H1 (cell line): ENCODE measurements at regions not wholly inside any gene's neighbourhood (a gene's known extent, or its start where the extent isn't known, plus 50 kb on each side); places are given as distances from the start of the nearest gene placed in this dataset.

Experiments
- CTCF ChIA-PET: fragments of 300-600 bp; sonication (Branson Sonifier 250); formaldehyde crosslinking; loops from one replicate; lab custom pipeline; 2021; ENCODE audit not compliant: partially characterized antibody; lab: Charles Lee
- POLR2A ChIA-PET: fragments of 300-600 bp; sonication (Branson Sonifier 250); formaldehyde crosslinking; loops from one replicate; lab custom pipeline; 2021; ENCODE audit warnings: inconsistent platforms; ENCODE audit not compliant: partially characterized antibody; lab: Charles Lee
- DNase-seq, 2 experiments: peaks; one replicate each; pipeline versions ENCODE4 v3.0.0 to v3.0.0-alpha.2; 2010 to 2022; ENCODE audit warnings: low spot score in 2 of 2, low read depth in 1 of 2, mixed read lengths in 1 of 2
- FAIRE-seq: peaks from 2 replicates; lab custom pipeline; 2011; peaks lifted over from hg19 to GRCh38; lab: Jason Lieb, UNC
- H2AFZ ChIP-seq: 2 replicates; pipeline ENCODE4 v1.8.1; 2012; ENCODE audit warnings: low read length, inconsistent platforms
- H2AK5ac ChIP-seq: 2 replicates; pipeline ENCODE4 v1.6.1; 2013; ENCODE audit warnings: low read depth, low read length
- H2BK120ac ChIP-seq: replicated peaks from 2 replicates; pipeline ENCODE3; 2013; ENCODE audit warnings: low read depth, low read length, inconsistent platforms
- H2BK12ac ChIP-seq: 2 replicates; pipeline ENCODE4 v1.6.1; 2013; ENCODE audit warnings: low read depth, low read length
- H2BK15ac ChIP-seq: 2 replicates; pipeline ENCODE4 v1.6.1; 2013; ENCODE audit warnings: low read length
- H2BK20ac ChIP-seq: 2 replicates; pipeline ENCODE4 v1.6.1; 2013; ENCODE audit warnings: low read length
- H2BK5ac ChIP-seq: 2 replicates; pipeline ENCODE4 v1.6.1; 2013; ENCODE audit warnings: low read depth, low read length
- H3K14ac ChIP-seq: 2 replicates; pipeline ENCODE4 v1.6.1; 2013; ENCODE audit warnings: inconsistent platforms; ENCODE audit not compliant: insufficient read length
- H3K18ac ChIP-seq: 2 replicates; pipeline ENCODE4 v1.6.1; 2013; ENCODE audit warnings: low read length; ENCODE audit errors: extremely low read depth
- H3K23ac ChIP-seq: 2 replicates; pipeline ENCODE4 v1.6.1; 2013; ENCODE audit warnings: inconsistent platforms; ENCODE audit not compliant: insufficient read length
- H3K23me2 ChIP-seq: 2 replicates; pipeline ENCODE4 v1.6.1; 2013; ENCODE audit warnings: low read depth, low read length
- H3K27ac ChIP-seq: 2 replicates; pipeline ENCODE4 v1.6.1; 2011; ENCODE audit warnings: low read depth, low read length, inconsistent platforms
- H3K27me3 ChIP-seq, 4 experiments: replicated peaks in 1 of 4; 1 replicate in 1 of 4; 2 replicates in 3 of 4; pipeline versions ENCODE4 v1.6.1 to v1.8.1; 2011 to 2013; ENCODE audit warnings: low read length in 3 of 4, mild to moderate bottlenecking in 3 of 4, inconsistent platforms in 2 of 4, mixed read lengths in 2 of 4, moderate library complexity in 1 of 4; ENCODE audit not compliant: control insufficient read depth in 3 of 4, insufficient read depth in 3 of 4; ENCODE audit errors: extremely low read depth in 1 of 4
- H3K36me3 ChIP-seq, 4 experiments: 2 replicates each; pipeline versions ENCODE4 v1.6.1 to v1.8.1; 2011 to 2013; ENCODE audit warnings: mild to moderate bottlenecking in 4 of 4, low read length in 3 of 4, moderate library complexity in 2 of 4, control low read depth in 1 of 4, inconsistent platforms in 1 of 4; ENCODE audit not compliant: insufficient read depth in 4 of 4, control insufficient read depth in 2 of 4
- H3K4ac ChIP-seq: replicated peaks from 2 replicates; pipeline ENCODE3; 2013; ENCODE audit warnings: low read length, low read depth, mixed read lengths, inconsistent platforms; ENCODE audit not compliant: insufficient read length
- H3K4me1 ChIP-seq, 4 experiments: replicated peaks in 1 of 4; 1 replicate in 1 of 4; 2 replicates in 3 of 4; pipeline versions ENCODE4 v1.6.1 to v1.8.1; 2011 to 2013; ENCODE audit warnings: low read length in 3 of 4, inconsistent platforms in 2 of 4, mixed read lengths in 1 of 4; ENCODE audit not compliant: insufficient read depth in 4 of 4, control insufficient read depth in 3 of 4
- H3K4me2 ChIP-seq, 2 experiments: 2 replicates each; pipeline versions ENCODE4 v1.6.1 to v1.8.1; 2011 to 2013; ENCODE audit warnings: low read depth in 2 of 2, low read length in 2 of 2, control low read depth in 1 of 2, inconsistent platforms in 1 of 2, mild to moderate bottlenecking in 1 of 2; ENCODE audit not compliant: insufficient read depth in 1 of 2
- H3K4me3 ChIP-seq, 4 experiments: fragments of 200-600, 300-600 bp in 1 of 4; sonication (generic), shearing (Covaris generic), sonication (Bioruptor Twin) in 1 of 4; 2 replicates each; pipeline versions ENCODE4 v1.5.1 to v1.8.1; 2011 to 2016; ENCODE audit warnings: low read length in 4 of 4, low read depth in 3 of 4, control low read depth in 2 of 4, inconsistent platforms in 2 of 4, mild to moderate bottlenecking in 2 of 4, mixed read lengths in 1 of 4, moderate library complexity in 1 of 4; ENCODE audit not compliant: insufficient read depth in 2 of 4; ENCODE audit errors: extremely low read depth in 1 of 4
- H3K56ac ChIP-seq: replicated peaks from 2 replicates; pipeline ENCODE3; 2013; ENCODE audit warnings: low read depth, mild to moderate bottlenecking, mixed read lengths, low read length, inconsistent platforms; ENCODE audit not compliant: insufficient read length
- H3K79me1 ChIP-seq: 2 replicates; pipeline ENCODE4 v1.6.1; 2013; ENCODE audit warnings: low read depth, low read length, control low read depth
- H3K79me2 ChIP-seq, 2 experiments: 2 replicates each; pipeline versions ENCODE4 v1.6.1 to v1.8.1; 2012 to 2013; ENCODE audit warnings: low read length in 2 of 2, mild to moderate bottlenecking in 2 of 2, inconsistent platforms in 1 of 2; ENCODE audit not compliant: insufficient read depth in 2 of 2, control insufficient read depth in 1 of 2
- H3K9ac ChIP-seq, 4 experiments: replicated peaks in 1 of 4; 1 replicate in 1 of 4; 2 replicates in 3 of 4; pipeline versions ENCODE4 v1.6.1 to v1.8.1; 2011 to 2013; ENCODE audit warnings: low read depth in 3 of 4, low read length in 3 of 4, control low read depth in 2 of 4, mild to moderate bottlenecking in 2 of 4, moderate library complexity in 2 of 4, inconsistent platforms in 1 of 4; ENCODE audit errors: extremely low read depth in 1 of 4
- H3K9me3 ChIP-seq, 2 experiments: 2 replicates each; pipeline versions ENCODE4 v1.6.1 to v1.8.1; 2012 to 2013; ENCODE audit warnings: mild to moderate bottlenecking in 2 of 2, moderate library complexity in 2 of 2, control low read depth in 1 of 2, inconsistent platforms in 1 of 2, low read depth in 1 of 2, low read length in 1 of 2, mixed read lengths in 1 of 2; ENCODE audit not compliant: insufficient read depth in 2 of 2
- H4K20me1 ChIP-seq, 2 experiments: replicated peaks in 1 of 2; 2 replicates each; pipeline versions ENCODE3 to v1.8.1; 2011 to 2013; ENCODE audit warnings: inconsistent platforms in 2 of 2, low read length in 2 of 2, mild to moderate bottlenecking in 1 of 2; ENCODE audit not compliant: insufficient read depth in 2 of 2, control insufficient read depth in 1 of 2
- H4K5ac ChIP-seq: 2 replicates; pipeline ENCODE4 v1.6.1; 2013; ENCODE audit warnings: low read length, low read depth, mixed read lengths, inconsistent platforms; ENCODE audit not compliant: insufficient read length
- H4K8ac ChIP-seq: 2 replicates; pipeline ENCODE4 v1.8.0; 2013; ENCODE audit warnings: mild to moderate bottlenecking, moderate library complexity, low read length, inconsistent platforms; ENCODE audit not compliant: insufficient read depth; ENCODE audit errors: extremely low read depth
- H4K91ac ChIP-seq: replicated peaks from 2 replicates; pipeline ENCODE3; 2013; ENCODE audit warnings: low read length, mixed read lengths, inconsistent platforms; ENCODE audit not compliant: insufficient read length
- GTF2F1 ChIP-seq: IDR thresholded peaks from 2 replicates; pipeline ENCODE4 v1.6.1; 2012; ENCODE audit warnings: low read depth, low read length, improper control_type of control experiment, borderline replicate concordance
- HDAC6 ChIP-seq: IDR thresholded peaks from one replicate; pipeline ENCODE4 v1.7.1; 2012; ENCODE audit warnings: low read depth, mild to moderate bottlenecking, inconsistent platforms, low read length, moderate library complexity
- NRF1 ChIP-seq: IDR thresholded peaks from 2 replicates; pipeline ENCODE4 v1.6.1; 2011; ENCODE audit warnings: mild to moderate bottlenecking, low read depth, low read length, improper control_type of control experiment
- RFX5 ChIP-seq: IDR thresholded peaks from 2 replicates; pipeline ENCODE4 v1.6.1; 2011; ENCODE audit warnings: low read depth, low read length, improper control_type of control experiment, borderline replicate concordance
- SUZ12 ChIP-seq: fragments of 200-600 bp; sonication (generic); IDR thresholded peaks from 2 replicates; pipeline ENCODE4 v1.6.1; 2012; ENCODE audit warnings: mild to moderate bottlenecking, inconsistent platforms, low read length, moderate library complexity, mixed read lengths
- WGBS, 2 experiments: shearing (Covaris generic) in 1 of 2; methylation state at CpG; one replicate each; pipeline versions ENCODE4 v1.1.6 to v1.1.7; 2013 to 2015; ENCODE audit warnings: low lambda C conversion rate in 2 of 2, mixed read lengths in 2 of 2, inconsistent platforms in 1 of 2, low coverage in 1 of 2, missing lambda C conversion rate in 1 of 2; ENCODE audit not compliant: insufficient replicate concordance in 2 of 2, insufficient coverage in 1 of 2, insufficient read length in 1 of 2; ENCODE audit errors: extremely low coverage in 1 of 2, missing lambda C conversion rate in 1 of 2; 5-methylcytosine and 5-hydroxymethylcytosine counted together

DNA sequence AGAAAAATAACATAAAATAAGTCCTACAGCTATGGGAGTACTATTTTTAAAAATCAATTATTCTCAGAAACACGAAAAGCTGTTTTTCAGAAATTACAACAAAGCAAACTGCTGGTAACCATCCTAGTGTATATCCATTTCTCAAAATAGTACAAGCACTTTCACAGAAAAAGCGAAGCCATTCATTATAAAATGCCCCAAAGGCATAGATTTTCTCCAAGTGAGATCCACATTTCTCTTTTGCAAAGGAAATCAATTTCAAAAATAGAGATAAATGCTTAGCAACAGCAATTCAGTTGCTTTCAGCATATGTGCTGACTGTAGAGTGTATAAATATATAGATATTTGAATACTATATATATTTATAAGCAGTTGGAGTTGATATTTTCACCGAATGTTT is 1266.3 kb downstream of the SI start:
- Histone ChIP-seq H3K36me3 (no peaks in the 10 kb centered on the region), H3K23ac (no peak overlapping the region), H3K27ac (no peak overlapping the region), H3K79me1 (no peaks in the 10 kb centered on the region), H3K4me1 (no peaks in the 10 kb centered on the region), H3K4ac (no peak overlapping the region), H2BK120ac (no peak overlapping the region), H3K23me2 (no peaks in the 10 kb centered on the region), H2AFZ (no peak overlapping the region), H2BK12ac (no peak overlapping the region), H2BK20ac (no peak overlapping the region), H3K9me3 (no peaks in the 10 kb centered on the region), H2BK15ac (no peak overlapping the region), H3K27me3 (no peaks in the 10 kb centered on the region), H3K79me2 (no peaks in the 10 kb centered on the region), H4K8ac (no peak overlapping the region), H3K14ac (no peak overlapping the region), H4K5ac (no peak overlapping the region), H4K91ac (no peak overlapping the region), H2BK5ac (no peak overlapping the region), H3K4me2 (no peak overlapping the region), H3K18ac (no peak overlapping the region), H3K56ac (no peak overlapping the region), H3K4me3 (no peak overlapping the region), H4K20me1 (no peaks in the 10 kb centered on the region), H3K9ac (no peak overlapping the region), H2AK5ac (no peak overlapping the region)
- POLR2A ChIA-PET, result no interaction called here
- DNase-seq (no peak), FAIRE-seq (no peak)
- WGBS, 2 experiments, result 89% methylated on average over 3 of the region's 3 CpGs; no CpG with 5 or more reads in 1 of the 2 experiments
- TF ChIP-seq GTF2F1 (no peak), NRF1 (no peak), HDAC6 (no peak), RFX5 (no peak), SUZ12 (no peak)
- CTCF ChIA-PET, result no interaction called here
